A673 (cell line): ENCODE measurements at regions not wholly inside any gene's neighbourhood (a gene's known extent, or its start where the extent isn't known, plus 50 kb on each side); places are given as distances from the start of the nearest gene placed in this dataset.

ENCODE experiments used
- BruUV-seq: library from RNA; stranded (reverse); fragments of 400-500 nt; replicated peaks from 2 replicates; lab custom pipeline; 2021; lab: Mats Ljungman, UMichigan
- CTCF ChIA-PET: fragments of 300-600 bp; sonication (Branson Sonifier 250); formaldehyde crosslinking; loops from one replicate; lab custom pipeline; 2022; ENCODE audit warnings: antibody characterized with exemption; lab: Charles Lee
- POLR2A ChIA-PET: fragments of 300-600 bp; sonication (Branson Sonifier 250); formaldehyde crosslinking; loops from one replicate; lab custom pipeline; 2022; ENCODE audit warnings: antibody characterized with exemption; ENCODE audit not compliant: low non-redundant PET; lab: Charles Lee
- DNase-seq: peaks from one replicate; pipeline ENCODE4 v3.0.0-alpha.2; 2015; ENCODE audit warnings: low spot score
- H3K27ac ChIP-seq: fragments of 200-600 bp; sonication (generic); 2 replicates; pipeline ENCODE4 v1.5.1; 2016; ENCODE audit warnings: mixed run types, low read depth, mild to moderate bottlenecking, mixed read lengths, antibody characterized with exemption, low read length; ENCODE audit not compliant: poor library complexity, severe bottlenecking
- H3K27me3 ChIP-seq: fragments of 200-600 bp; sonication (generic); replicated peaks from 2 replicates; pipeline ENCODE4 v1.6.1; 2017; ENCODE audit warnings: mixed run types, low read depth, mild to moderate bottlenecking, mixed read lengths, antibody characterized with exemption, low read length; ENCODE audit not compliant: insufficient read depth, poor library complexity
- H3K36me3 ChIP-seq: fragments of 200-600 bp; sonication (generic); 2 replicates; pipeline ENCODE4 v1.6.1; 2016; ENCODE audit warnings: mixed run types, mild to moderate bottlenecking, mixed read lengths, antibody characterized with exemption, low read length; ENCODE audit not compliant: insufficient read depth, poor library complexity, severe bottlenecking
- H3K4me1 ChIP-seq: fragments of 200-600 bp; sonication (generic); 2 replicates; pipeline ENCODE4 v1.6.1; 2017; ENCODE audit warnings: mixed run types, mild to moderate bottlenecking, mixed read lengths, antibody characterized with exemption, low read length; ENCODE audit not compliant: insufficient read depth, poor library complexity, severe bottlenecking
- H3K4me3 ChIP-seq: fragments of 200-600 bp; sonication (generic); 2 replicates; pipeline ENCODE4 v1.5.1; 2016; ENCODE audit warnings: low read depth, mixed run types, mild to moderate bottlenecking, mixed read lengths, low read length; ENCODE audit not compliant: poor library complexity, severe bottlenecking
- H3K9me3 ChIP-seq: fragments of 200-600 bp; sonication (generic); 2 replicates; pipeline ENCODE4 v1.6.1; 2016; ENCODE audit warnings: mixed run types, low read depth, mild to moderate bottlenecking, mixed read lengths, antibody characterized with exemption, low read length; ENCODE audit not compliant: poor library complexity, severe bottlenecking
- EZH2 ChIP-seq: fragments of 200-600 bp; sonication (generic); IDR thresholded peaks from 2 replicates; pipeline ENCODE4 v1.6.1; 2017; ENCODE audit warnings: borderline replicate concordance, low read depth, mild to moderate bottlenecking, mixed read lengths, antibody characterized with exemption, low read length; ENCODE audit not compliant: poor library complexity, severe bottlenecking
- intact Hi-C: fragments of 100-400 bp; cut with micrococcal nuclease; formaldehyde crosslinking; loops from one replicate; pipeline ENCODE4 v1.10.0; 2022; ENCODE audit not compliant: unreplicated experiment
- TF ChIP-seq, protein P1 (sequence below): fragments of 300-800, 200-600 bp; sonication (generic); conservative IDR thresholded peaks from 2 replicates; pipeline ENCODE4 v1.5.1; 2017; ENCODE audit warnings: low read depth, mild to moderate bottlenecking, antibody characterized with exemption, low read length, moderate library complexity, mixed read lengths

GRCh38 chr2:236748801-236749200 lies 179.2 kb downstream of the ACKR3 start:
- intact Hi-C loops: no loop called here
- Histone ChIP-seq H3K4me3 (no peak overlapping the region), H3K9me3 (no peaks in the 10 kb centered on the region), H3K27ac (no peak overlapping the region), H3K27me3 (no peaks in the 10 kb centered on the region), H3K4me1 (no peaks in the 10 kb centered on the region), H3K36me3 (no peaks in the 10 kb centered on the region)
- TF ChIP-seq, protein P1, sequence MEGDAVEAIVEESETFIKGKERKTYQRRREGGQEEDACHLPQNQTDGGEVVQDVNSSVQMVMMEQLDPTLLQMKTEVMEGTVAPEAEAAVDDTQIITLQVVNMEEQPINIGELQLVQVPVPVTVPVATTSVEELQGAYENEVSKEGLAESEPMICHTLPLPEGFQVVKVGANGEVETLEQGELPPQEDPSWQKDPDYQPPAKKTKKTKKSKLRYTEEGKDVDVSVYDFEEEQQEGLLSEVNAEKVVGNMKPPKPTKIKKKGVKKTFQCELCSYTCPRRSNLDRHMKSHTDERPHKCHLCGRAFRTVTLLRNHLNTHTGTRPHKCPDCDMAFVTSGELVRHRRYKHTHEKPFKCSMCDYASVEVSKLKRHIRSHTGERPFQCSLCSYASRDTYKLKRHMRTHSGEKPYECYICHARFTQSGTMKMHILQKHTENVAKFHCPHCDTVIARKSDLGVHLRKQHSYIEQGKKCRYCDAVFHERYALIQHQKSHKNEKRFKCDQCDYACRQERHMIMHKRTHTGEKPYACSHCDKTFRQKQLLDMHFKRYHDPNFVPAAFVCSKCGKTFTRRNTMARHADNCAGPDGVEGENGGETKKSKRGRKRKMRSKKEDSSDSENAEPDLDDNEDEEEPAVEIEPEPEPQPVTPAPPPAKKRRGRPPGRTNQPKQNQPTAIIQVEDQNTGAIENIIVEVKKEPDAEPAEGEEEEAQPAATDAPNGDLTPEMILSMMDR: no peak
- TF ChIP-seq EZH2: no peak
- BruUV-seq: no TSS peak
- CTCF ChIA-PET: no interaction called here
- POLR2A ChIA-PET: no interaction called here
- DNase-seq: no peak

DNA sequence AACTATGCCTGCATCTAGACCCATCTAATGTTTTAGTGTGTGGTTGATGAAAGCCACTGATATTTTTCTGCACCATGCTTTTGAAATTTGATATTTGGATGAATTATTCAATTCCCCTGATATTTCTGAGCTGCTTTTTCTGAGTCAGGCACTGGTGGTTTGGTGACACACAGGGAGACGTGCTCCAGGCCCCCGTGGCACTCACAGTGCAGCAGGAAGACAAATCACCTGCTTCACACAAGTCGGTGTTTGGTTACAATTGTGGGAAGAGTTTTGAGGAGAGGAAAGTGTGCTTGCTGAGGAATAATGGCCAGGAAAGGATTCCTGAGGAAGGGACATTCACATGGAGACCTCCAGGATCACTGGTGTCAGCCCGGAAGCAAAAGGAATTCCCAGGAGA lies 179.7 kb downstream of the ACKR3 start:
- ChIA-PET CTCF (no interaction called here), POLR2A (no interaction called here)
- Histone ChIP-seq H3K4me3 (no peak overlapping the region), H3K9me3 (no peaks in the 10 kb centered on the region), H3K27ac (no peak overlapping the region), H3K4me1 (no peaks in the 10 kb centered on the region), H3K36me3 (no peaks in the 10 kb centered on the region), H3K27me3 (no peaks in the 10 kb centered on the region)
- DNase-seq: no peak
- BruUV-seq: no TSS peak
- TF ChIP-seq, protein P1: no peak
- no peak for TF ChIP-seq EZH2
- intact Hi-C loops: no loop called here

DNA sequence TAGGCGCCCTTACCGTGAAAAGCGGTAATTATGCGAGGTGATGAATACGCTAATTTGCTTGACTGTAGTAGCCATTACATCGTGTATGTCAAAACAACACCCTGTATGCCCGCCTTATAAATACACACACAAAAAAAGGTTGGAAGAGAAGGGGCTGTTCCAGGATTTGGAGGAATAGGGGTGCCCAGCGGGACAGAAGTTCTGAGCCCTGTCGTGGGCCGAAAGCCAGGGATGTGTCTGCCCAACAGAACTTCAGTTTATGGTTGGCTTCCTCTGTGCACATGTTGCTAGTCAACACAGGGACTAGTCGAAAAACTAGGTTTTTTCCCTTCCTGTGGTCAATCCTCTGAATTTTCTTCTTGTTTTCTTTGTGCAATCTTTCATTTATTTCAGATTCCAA lies 182.5 kb downstream of the ACKR3 start:
- POLR2A ChIA-PET: no interaction called here
- Histone ChIP-seq H3K9me3 (no peaks in the 10 kb centered on the region), H3K4me1 (no peaks in the 10 kb centered on the region), H3K27me3 (no peaks in the 10 kb centered on the region), H3K36me3 (no peaks in the 10 kb centered on the region), H3K4me3 (no peak overlapping the region), H3K27ac (no peak overlapping the region)
- CTCF ChIA-PET: no interaction called here
- no TSS peak for BruUV-seq
- intact Hi-C loops: no loop called here
- TF ChIP-seq EZH2: no peak
- TF ChIP-seq, protein P1: no peak
- DNase-seq: no peak
